ENCODE measurements at regions not wholly inside any gene's neighbourhood (a gene's known extent, or its start where the extent isn't known, plus 50 kb on each side); places are given as distances from the start of the nearest gene placed in this dataset.

DNA sequence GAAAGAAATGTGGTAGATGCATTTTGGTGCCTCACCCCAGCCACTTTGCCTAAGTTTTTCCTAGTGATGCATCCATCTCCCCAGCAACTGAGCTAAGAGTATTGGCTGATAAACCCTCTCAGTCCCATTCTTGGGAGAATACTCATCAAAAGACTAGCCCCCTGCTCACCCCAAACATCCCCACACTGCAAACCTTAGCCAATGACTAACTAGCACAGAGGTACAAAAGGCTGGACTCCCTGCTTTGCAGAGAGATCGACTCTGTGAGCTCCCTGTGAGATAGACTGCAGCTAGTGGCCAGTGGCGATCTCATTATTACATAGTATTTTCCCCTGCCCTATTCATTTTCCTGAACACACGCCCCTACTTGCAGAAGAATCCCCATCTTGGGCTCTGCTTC is 155.3 kb downstream of the HHIPL2 start:
- Histone ChIP-seq H3K4me3 (no peak overlapping the region), H3K27me3 (no peaks in the 10 kb centered on the region), H3K9me3 (no peaks in the 10 kb centered on the region), H3K4me1 (no peaks in the 10 kb centered on the region), H3K36me3 (no peaks in the 10 kb centered on the region), H3K27ac (no peak overlapping the region)
- 80% methylated on average over 1 to 3 of the region's 3 CpGs for WGBS, 2 donors (ENCODE audit: low coverage in 1 of 2)
- in situ Hi-C loops (cut with MboI; ENCODE audit: low pct_ligation_motif_present in 1 of 4, low pct_unique_long_range_greater_than_20kb in 1 of 4, low sequenced_read_pairs in 3 of 4), result no loop called here
- no peak for DNase-seq
- TF ChIP-seq POLR2AphosphoS5 (IDR thresholded peaks at IDR 0.05) (no peak), EP300 (IDR thresholded peaks at IDR 0.05; ENCODE audit: low read depth) (no peak), POLR2A (IDR thresholded peaks at IDR 0.05) (no peak)
- TF ChIP-seq, protein P1, sequence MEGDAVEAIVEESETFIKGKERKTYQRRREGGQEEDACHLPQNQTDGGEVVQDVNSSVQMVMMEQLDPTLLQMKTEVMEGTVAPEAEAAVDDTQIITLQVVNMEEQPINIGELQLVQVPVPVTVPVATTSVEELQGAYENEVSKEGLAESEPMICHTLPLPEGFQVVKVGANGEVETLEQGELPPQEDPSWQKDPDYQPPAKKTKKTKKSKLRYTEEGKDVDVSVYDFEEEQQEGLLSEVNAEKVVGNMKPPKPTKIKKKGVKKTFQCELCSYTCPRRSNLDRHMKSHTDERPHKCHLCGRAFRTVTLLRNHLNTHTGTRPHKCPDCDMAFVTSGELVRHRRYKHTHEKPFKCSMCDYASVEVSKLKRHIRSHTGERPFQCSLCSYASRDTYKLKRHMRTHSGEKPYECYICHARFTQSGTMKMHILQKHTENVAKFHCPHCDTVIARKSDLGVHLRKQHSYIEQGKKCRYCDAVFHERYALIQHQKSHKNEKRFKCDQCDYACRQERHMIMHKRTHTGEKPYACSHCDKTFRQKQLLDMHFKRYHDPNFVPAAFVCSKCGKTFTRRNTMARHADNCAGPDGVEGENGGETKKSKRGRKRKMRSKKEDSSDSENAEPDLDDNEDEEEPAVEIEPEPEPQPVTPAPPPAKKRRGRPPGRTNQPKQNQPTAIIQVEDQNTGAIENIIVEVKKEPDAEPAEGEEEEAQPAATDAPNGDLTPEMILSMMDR (IDR thresholded peaks at IDR 0.05), result no peak
- intact Hi-C loops (cut with DNase I; ENCODE audit: low total_unique reads), result no loop called here

DNA sequence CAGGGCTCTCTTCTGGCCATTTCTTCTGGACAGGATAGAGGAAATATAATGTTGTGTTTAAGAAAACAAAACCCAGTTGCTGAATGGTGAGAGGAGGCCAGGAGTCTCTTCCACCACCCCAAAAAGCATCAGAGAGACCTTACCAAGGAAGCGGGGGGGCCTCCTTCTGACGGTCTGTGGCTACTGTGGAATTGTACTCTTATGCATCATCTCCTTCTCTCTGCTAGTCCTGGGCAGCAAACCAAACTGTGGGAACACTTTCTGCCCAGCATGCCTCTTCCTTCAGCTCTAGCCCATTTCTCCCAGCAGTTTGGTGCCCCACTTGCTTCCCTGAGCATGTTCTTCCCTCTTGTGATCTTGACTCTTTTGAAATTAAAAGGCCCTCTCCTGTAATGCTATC is 157.7 kb downstream of the HHIPL2 start:
- H3K36me3 ChIP-seq, result no peaks in the 10 kb centered on the region
- WGBS, 2 donors (ENCODE audit: low coverage in 1 of 2), result 84% methylated on average over 2 of the region's 2 CpGs; no CpG with 5 or more reads in 1 of the 2 donors
- TF ChIP-seq POLR2A (IDR thresholded peaks at IDR 0.05) (no peak), EP300 (IDR thresholded peaks at IDR 0.05; ENCODE audit: low read depth) (no peak), POLR2AphosphoS5 (IDR thresholded peaks at IDR 0.05) (no peak)
- TF ChIP-seq, protein P1 (IDR thresholded peaks at IDR 0.05), result no peak

DNA sequence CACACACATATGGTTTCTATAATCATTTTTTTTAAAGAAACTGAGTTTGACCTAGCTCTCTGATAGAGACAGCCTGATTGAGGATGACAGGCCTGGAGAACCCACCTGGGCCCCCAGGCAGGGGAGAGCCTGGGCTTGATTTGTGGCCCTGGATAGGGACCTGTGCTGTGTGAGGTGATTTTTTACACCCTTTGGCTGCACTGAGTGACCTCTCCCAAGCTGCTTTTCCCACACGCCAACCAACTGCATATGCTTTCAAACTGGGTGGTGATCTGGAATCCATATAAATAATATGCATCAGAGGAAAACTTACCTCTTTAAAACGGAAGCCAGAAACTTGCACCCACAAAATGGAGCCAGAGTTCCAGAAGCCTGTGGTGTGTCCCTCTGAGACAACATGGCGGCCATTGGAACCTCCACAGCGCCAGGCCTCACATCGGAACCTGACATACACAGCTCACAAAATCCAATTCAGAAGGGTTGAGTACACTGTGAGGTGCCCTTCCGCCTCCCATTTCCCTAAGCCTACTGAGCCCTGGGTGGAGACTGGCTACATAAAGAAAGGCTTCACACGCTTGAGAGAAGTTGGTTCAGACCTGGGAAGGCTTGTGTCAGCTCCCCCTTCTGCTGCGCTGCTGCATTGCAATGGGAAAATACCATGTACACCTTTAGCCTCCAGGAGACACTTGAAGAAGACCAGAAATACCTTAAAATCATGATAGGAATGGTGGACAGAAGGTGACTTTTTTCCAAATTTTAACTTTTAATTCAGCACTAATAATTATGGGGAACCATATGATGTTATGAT is 160.7 kb downstream of the HHIPL2 start:
- intact Hi-C loops (cut with DNase I; ENCODE audit: low total_unique reads), result no loop called here
- TF ChIP-seq, protein P1 (IDR thresholded peaks at IDR 0.05), result no peak
- no peaks in the 10 kb centered on the region for H3K9me3 ChIP-seq
- DNase-seq, result no peak
- H3K27me3 ChIP-seq, result no peaks in the 10 kb centered on the region
- H3K36me3 ChIP-seq, result no peaks in the 10 kb centered on the region
- in situ Hi-C loops (cut with MboI; ENCODE audit: low pct_ligation_motif_present in 1 of 4, low pct_unique_long_range_greater_than_20kb in 1 of 4, low sequenced_read_pairs in 3 of 4), result no loop called here
- 89 to 90% methylated on average over 2 to 8 of the region's 8 CpGs for WGBS, 2 donors (ENCODE audit: low coverage in 1 of 2)
- H3K4me3 ChIP-seq, result no peak overlapping the region
- H3K27ac ChIP-seq, result no peak overlapping the region
- no peaks in the 10 kb centered on the region for H3K4me1 ChIP-seq

More for the DNA sequence above, 157.7 kb downstream of the HHIPL2 start:
- intact Hi-C loops (cut with DNase I; ENCODE audit: low total_unique reads) (no loop called here), in situ Hi-C loops (cut with MboI; ENCODE audit: low pct_ligation_motif_present in 1 of 4, low pct_unique_long_range_greater_than_20kb in 1 of 4, low sequenced_read_pairs in 3 of 4) (no loop called here)
- Histone ChIP-seq H3K4me3 (no peak overlapping the region), H3K27ac (no peak overlapping the region), H3K27me3 (no peaks in the 10 kb centered on the region), H3K9me3 (no peaks in the 10 kb centered on the region), H3K4me1 (no peaks in the 10 kb centered on the region)
- DNase-seq, result no peak

DNA sequence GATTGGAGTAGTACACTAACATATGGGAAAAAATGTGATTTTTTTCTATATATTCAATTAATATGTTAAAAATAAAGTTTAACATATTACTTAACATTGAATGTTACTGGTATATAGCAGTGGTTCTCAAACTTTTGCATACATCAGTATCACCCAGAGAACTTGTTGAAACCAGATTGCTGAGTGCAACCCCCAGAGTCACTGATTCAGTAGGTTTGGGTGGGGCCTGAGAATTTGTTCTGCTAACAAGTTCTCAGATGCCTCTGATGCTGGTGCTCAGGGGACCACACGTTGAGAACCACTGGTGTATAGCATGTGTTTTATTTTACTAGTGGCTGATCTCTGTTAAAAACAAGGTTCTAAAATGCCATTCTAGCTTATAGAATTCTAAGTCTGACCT is 161.9 kb downstream of the HHIPL2 start:
- Histone ChIP-seq H3K27me3 (no peaks in the 10 kb centered on the region), H3K9me3 (no peaks in the 10 kb centered on the region), H3K4me3 (no peak overlapping the region), H3K27ac (no peak overlapping the region), H3K4me1 (no peaks in the 10 kb centered on the region), H3K36me3 (no peaks in the 10 kb centered on the region)
- in situ Hi-C loops (cut with MboI; ENCODE audit: low pct_ligation_motif_present in 1 of 4, low pct_unique_long_range_greater_than_20kb in 1 of 4, low sequenced_read_pairs in 3 of 4) (no loop called here), intact Hi-C loops (cut with DNase I; ENCODE audit: low total_unique reads) (no loop called here)
- TF ChIP-seq POLR2AphosphoS5 (IDR thresholded peaks at IDR 0.05), result no peak
- TF ChIP-seq POLR2A (IDR thresholded peaks at IDR 0.05), result no peak
- TF ChIP-seq EP300 (IDR thresholded peaks at IDR 0.05; ENCODE audit: low read depth), result no peak
- TF ChIP-seq, protein P1 (IDR thresholded peaks at IDR 0.05), result no peak
- no peak for DNase-seq
- 63% methylated on average over 1 of the region's 1 CpG; no CpG with 5 or more reads in 1 of the 2 donors for WGBS, 2 donors (ENCODE audit: low coverage in 1 of 2)
